Neural crest cell (in vitro differentiated cells): ENCODE measurements at regions not wholly inside any gene's neighbourhood (a gene's known extent, or its start where the extent isn't known, plus 50 kb on each side); places are given as distances from the start of the nearest gene placed in this dataset.

Source experiments
- DNase-seq: peaks from one replicate; pipeline ENCODE4 v3.0.0; 2021; ENCODE audit warnings: low read depth, mixed read lengths, low spot score
- H3K27ac Mint-ChIP-seq: one replicate; pipeline ENCODE4 v1.8.0; 2021; ENCODE audit warnings: mild to moderate bottlenecking, mixed read lengths; ENCODE audit not compliant: unreplicated experiment
- H3K27me3 Mint-ChIP-seq: 2 replicates; pipeline ENCODE4 v1.8.0; 2021; ENCODE audit warnings: low read depth, mild to moderate bottlenecking, mixed read lengths
- H3K36me3 Mint-ChIP-seq: 2 replicates; pipeline ENCODE4 v1.8.0; 2021; ENCODE audit warnings: low read depth, mild to moderate bottlenecking, mixed read lengths
- H3K4me1 Mint-ChIP-seq: 2 replicates; pipeline ENCODE4 v1.8.0; 2021; ENCODE audit warnings: mixed read lengths
- H3K4me3 Mint-ChIP-seq: one replicate; pipeline ENCODE4 v1.8.0; 2021; ENCODE audit warnings: mild to moderate bottlenecking, mixed read lengths
- H3K9me3 Mint-ChIP-seq: 2 replicates; pipeline ENCODE4 v1.8.0; 2021; ENCODE audit warnings: mixed read lengths
- CTCF ChIP-seq: fragments of 200-600 bp; sonication (generic); conservative IDR thresholded peaks from 2 replicates; pipeline ENCODE4 v1.5.0; 2021; ENCODE audit warnings: antibody characterized with exemption, mild to moderate bottlenecking

GRCh38 chr1:96995351-96995750, 273.8 kb downstream of the PTBP2 start:
- Mint-ChIP-seq H3K4me1 (no peaks in the 10 kb centered on the region), H3K4me3 (no peak overlapping the region), H3K27me3 (no peaks in the 10 kb centered on the region), H3K36me3 (no peaks in the 10 kb centered on the region), H3K9me3 (no peaks in the 10 kb centered on the region), H3K27ac (no peak overlapping the region)
- DNase-seq: no peak
- TF ChIP-seq CTCF: no peak

GRCh38 chr1:96996001-96996400, 274.4 kb downstream of the PTBP2 start:
- Mint-ChIP-seq H3K27ac (no peak overlapping the region), H3K27me3 (no peaks in the 10 kb centered on the region), H3K4me1 (no peaks in the 10 kb centered on the region), H3K36me3 (no peaks in the 10 kb centered on the region), H3K9me3 (no peaks in the 10 kb centered on the region), H3K4me3 (no peak overlapping the region)
- no peak for TF ChIP-seq CTCF
- no peak for DNase-seq

GRCh38 chr1:96997717-96998116, 276.1 kb downstream of the PTBP2 start:
- H3K4me3 Mint-ChIP-seq: no peak overlapping the region

GRCh38 chr1:96998466-96998865, 276.9 kb downstream of the PTBP2 start:
- Mint-ChIP-seq H3K36me3 (no peaks in the 10 kb centered on the region), H3K4me1 (no peaks in the 10 kb centered on the region), H3K27me3 (no peaks in the 10 kb centered on the region), H3K9me3 (no peaks in the 10 kb centered on the region), H3K27ac (no peak overlapping the region), H3K4me3 (no peak overlapping the region)
- no peak for TF ChIP-seq CTCF
- DNase-seq: no peak

More at GRCh38 chr1:96997717-96998116, 276.1 kb downstream of the PTBP2 start:
- H3K9me3 Mint-ChIP-seq: no peaks in the 10 kb centered on the region
- no peak for TF ChIP-seq CTCF
- no peaks in the 10 kb centered on the region for H3K36me3 Mint-ChIP-seq
- no peak for DNase-seq
- no peak overlapping the region for H3K27ac Mint-ChIP-seq
- H3K4me1 Mint-ChIP-seq: no peaks in the 10 kb centered on the region
- no peaks in the 10 kb centered on the region for H3K27me3 Mint-ChIP-seq

- TF ChIP-seq CTCF: no peak
- no peak for DNase-seq
- Mint-ChIP-seq H3K4me3 (no peak overlapping the region), H3K36me3 (no peaks in the 10 kb centered on the region), H3K9me3 (no peaks in the 10 kb centered on the region), H3K4me1 (no peaks in the 10 kb centered on the region), H3K27ac (no peak overlapping the region), H3K27me3 (no peaks in the 10 kb centered on the region)
These were observed 277.6 kb downstream of the PTBP2 start for GRCh38 chr1:96999191-96999590.

- Mint-ChIP-seq H3K4me3 (no peak overlapping the region), H3K4me1 (no peaks in the 10 kb centered on the region), H3K36me3 (no peaks in the 10 kb centered on the region), H3K27ac (no peak overlapping the region), H3K27me3 (no peaks in the 10 kb centered on the region), H3K9me3 (no peaks in the 10 kb centered on the region)
- no peak for DNase-seq
- TF ChIP-seq CTCF: no peak
These were observed 282.5 kb downstream of the PTBP2 start for GRCh38 chr1:97004054-97004453.
